Adipocyte (in vitro differentiated cells): ENCODE measurements at regions not wholly inside any gene's neighbourhood (a gene's known extent, or its start where the extent isn't known, plus 50 kb on each side); places are given as distances from the start of the nearest gene placed in this dataset.

ENCODE experiments used
- DNase-seq: peaks from one replicate; pipeline ENCODE4 v3.0.0-alpha.2; 2015; ENCODE audit warnings: low read depth
- H3K27me3 ChIP-seq: replicated peaks from 2 replicates; pipeline ENCODE4 v1.7.0; 2013; ENCODE audit warnings: mild to moderate bottlenecking, low read length, moderate library complexity; ENCODE audit not compliant: control insufficient read depth, insufficient read depth
- H3K36me3 ChIP-seq: 2 replicates; pipeline ENCODE4 v1.7.0; 2013; ENCODE audit warnings: low read length, mild to moderate bottlenecking, moderate library complexity; ENCODE audit not compliant: control insufficient read depth, insufficient read depth, severe bottlenecking
- H3K4me1 ChIP-seq: 2 replicates; pipeline ENCODE4 v1.7.0; 2013; ENCODE audit warnings: mild to moderate bottlenecking, low read length, moderate library complexity; ENCODE audit not compliant: control insufficient read depth, insufficient read depth
- H3K4me3 ChIP-seq: 2 replicates; pipeline ENCODE4 v1.7.0; 2013; ENCODE audit warnings: mild to moderate bottlenecking, low read length, moderate library complexity
- H3K9ac ChIP-seq: 2 replicates; pipeline ENCODE4 v1.7.0; 2013; ENCODE audit warnings: mild to moderate bottlenecking, low read length, moderate library complexity
- H3K9me3 ChIP-seq: 2 replicates; pipeline ENCODE4 v1.7.0; 2013; ENCODE audit warnings: mild to moderate bottlenecking, low read length, moderate library complexity; ENCODE audit not compliant: control insufficient read depth

- no peaks in the 10 kb centered on the region for H3K27me3 ChIP-seq
- H3K36me3 ChIP-seq: no peaks in the 10 kb centered on the region
- H3K4me1 ChIP-seq: no peaks in the 10 kb centered on the region
- peaks cover 3% of the 10 kb centered on the region for H3K9me3 ChIP-seq
- peak; percentile 22 for DNase-seq
- H3K9ac ChIP-seq: no peak overlapping the region
- no peak overlapping the region for H3K4me3 ChIP-seq
These were observed 484.1 kb upstream of the NFIA start for GRCh38 chr1:60598041-60598910.

- DNase-seq: peak; percentile 36
- Histone ChIP-seq H3K9ac (no peak overlapping the region), H3K4me3 (no peak overlapping the region), H3K27me3 (no peaks in the 10 kb centered on the region), H3K9me3 (peaks cover 3% of the 10 kb centered on the region), H3K36me3 (no peaks in the 10 kb centered on the region), H3K4me1 (no peaks in the 10 kb centered on the region)
These were observed 485.3 kb upstream of the NFIA start for GRCh38 chr1:60596791-60597750.

- Histone ChIP-seq H3K36me3 (no peaks in the 10 kb centered on the region), H3K4me1 (no peaks in the 10 kb centered on the region), H3K9ac (no peak overlapping the region), H3K27me3 (no peaks in the 10 kb centered on the region), H3K9me3 (peaks cover 3% of the 10 kb centered on the region), H3K4me3 (no peak overlapping the region)
- DNase-seq: no peak
These were observed 490.8 kb upstream of the NFIA start for GRCh38 chr1:60591583-60591982.

- H3K9ac ChIP-seq: no peak overlapping the region
- H3K4me1 ChIP-seq: no peaks in the 10 kb centered on the region
- no peaks in the 10 kb centered on the region for H3K36me3 ChIP-seq
- no peaks in the 10 kb centered on the region for H3K27me3 ChIP-seq
- H3K9me3 ChIP-seq: peaks cover 4% of the 10 kb centered on the region
- H3K4me3 ChIP-seq: no peak overlapping the region
- DNase-seq: peak; percentile 26
These were observed 492.4 kb upstream of the NFIA start for GRCh38 chr1:60589916-60590315.

- no peak overlapping the region for H3K9ac ChIP-seq
- DNase-seq: peak; percentile 15
These were observed 493.2 kb upstream of the NFIA start for GRCh38 chr1:60589046-60589748.

GRCh38 chr1:60584371-60584770 is 498.0 kb upstream of the NFIA start:
- Histone ChIP-seq H3K27me3 (no peaks in the 10 kb centered on the region), H3K36me3 (no peaks in the 10 kb centered on the region), H3K9me3 (peaks cover 17% of the 10 kb centered on the region), H3K9ac (no peak overlapping the region), H3K4me3 (no peak overlapping the region), H3K4me1 (no peaks in the 10 kb centered on the region)
- DNase-seq: no peak

More at GRCh38 chr1:60589046-60589748, 493.2 kb upstream of the NFIA start:
- H3K9me3 ChIP-seq: peaks cover 10% of the 10 kb centered on the region
- H3K4me1 ChIP-seq: no peaks in the 10 kb centered on the region
- no peak overlapping the region for H3K4me3 ChIP-seq
- H3K36me3 ChIP-seq: no peaks in the 10 kb centered on the region
- H3K27me3 ChIP-seq: no peaks in the 10 kb centered on the region

GRCh38 chr1:60583696-60584095 is 498.7 kb upstream of the NFIA start:
- no peaks in the 10 kb centered on the region for H3K36me3 ChIP-seq
- DNase-seq: peak; percentile 18
- H3K4me3 ChIP-seq: no peak overlapping the region
- no peaks in the 10 kb centered on the region for H3K27me3 ChIP-seq
- no peak overlapping the region for H3K9ac ChIP-seq
- no peaks in the 10 kb centered on the region for H3K4me1 ChIP-seq
- H3K9me3 ChIP-seq: peaks cover 17% of the 10 kb centered on the region

GRCh38 chr1:60581455-60582220 is 500.7 kb upstream of the NFIA start:
- no peaks in the 10 kb centered on the region for H3K36me3 ChIP-seq
- H3K4me1 ChIP-seq: no peaks in the 10 kb centered on the region
- DNase-seq: peak; percentile 25
- no peaks in the 10 kb centered on the region for H3K27me3 ChIP-seq
- H3K9me3 ChIP-seq: peaks cover 17% of the 10 kb centered on the region
- no peak overlapping the region for H3K9ac ChIP-seq
- no peak overlapping the region for H3K4me3 ChIP-seq

GRCh38 chr1:60577029-60577428 is 503.5 kb upstream of the C1orf87 start:
- Histone ChIP-seq H3K4me1 (peaks cover 31% of the 10 kb centered on the region), H3K27me3 (no peaks in the 10 kb centered on the region), H3K9ac (no peak overlapping the region), H3K36me3 (no peaks in the 10 kb centered on the region), H3K9me3 (no peaks in the 10 kb centered on the region), H3K4me3 (no peak overlapping the region)
- no peak for DNase-seq

GRCh38 chr1:60575326-60575977 is 501.9 kb upstream of the C1orf87 start:
- Histone ChIP-seq H3K27me3 (no peaks in the 10 kb centered on the region), H3K9ac (no peak overlapping the region), H3K4me3 (no peak overlapping the region), H3K9me3 (no peaks in the 10 kb centered on the region), H3K36me3 (no peaks in the 10 kb centered on the region), H3K4me1 (peaks cover 31% of the 10 kb centered on the region)
- DNase-seq: no peak
